H1 (cell line): ENCODE measurements at regions not wholly inside any gene's neighbourhood (a gene's known extent, or its start where the extent isn't known, plus 50 kb on each side); places are given as distances from the start of the nearest gene placed in this dataset.

ENCODE experiments used
- EP300 ChIP-seq, 2 experiments: IDR thresholded peaks; 1 replicate in 1 of 2; 2 replicates in 1 of 2; pipeline ENCODE4 v1.6.1; 2011 to 2012; ENCODE audit warnings: low read depth in 2 of 2, low read length in 2 of 2, mild to moderate bottlenecking in 2 of 2, borderline replicate concordance in 1 of 2, inconsistent platforms in 1 of 2, moderate library complexity in 1 of 2
- POLR2A ChIP-seq, 2 experiments: IDR thresholded peaks; 1 replicate in 1 of 2; 2 replicates in 1 of 2; pipeline ENCODE4 v1.6.1; 2011; ENCODE audit warnings: low read depth in 2 of 2, low read length in 2 of 2, mild to moderate bottlenecking in 2 of 2; ENCODE audit errors: control extremely low read depth in 1 of 2
- SRF ChIP-seq: IDR thresholded peaks from 2 replicates; pipeline ENCODE4 v1.6.1; 2011; ENCODE audit warnings: mild to moderate bottlenecking, low read depth, low read length, moderate library complexity
- SUZ12 ChIP-seq: fragments of 200-600 bp; sonication (generic); IDR thresholded peaks from 2 replicates; pipeline ENCODE4 v1.6.1; 2012; ENCODE audit warnings: mild to moderate bottlenecking, inconsistent platforms, low read length, moderate library complexity, mixed read lengths
- TF ChIP-seq, protein P1 (sequence below), 3 experiments: IDR thresholded peaks; 1 replicate in 2 of 3; 2 replicates in 1 of 3; pipeline versions ENCODE4 v1.5.1 to v1.6.1; 2011; ENCODE audit warnings: low read length in 3 of 3, mild to moderate bottlenecking in 3 of 3, inconsistent platforms in 2 of 3, low read depth in 1 of 3, moderate library complexity in 1 of 3; ENCODE audit not compliant: insufficient read depth in 1 of 3; ENCODE audit errors: control extremely low read depth in 1 of 3

DNA sequence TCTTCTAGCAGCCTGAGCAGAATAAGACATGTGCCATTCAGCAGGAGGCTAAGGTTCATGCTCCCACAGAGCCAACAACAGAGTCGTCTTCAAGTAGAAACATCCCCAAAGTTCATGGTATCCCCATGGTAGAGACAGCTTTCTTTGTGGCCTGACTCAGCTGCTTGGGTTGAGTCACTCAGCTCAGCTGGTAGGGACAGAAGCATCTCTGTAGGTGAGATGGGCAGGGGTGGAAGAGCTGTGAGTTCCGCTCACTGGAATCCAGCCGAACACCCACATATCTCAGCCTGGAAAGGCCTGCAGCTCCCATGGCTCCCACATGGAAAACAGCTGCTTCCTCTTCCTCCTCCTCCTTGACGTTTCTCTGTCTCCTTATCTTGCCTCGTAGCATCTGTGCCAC lies 792.7 kb downstream of the RNF144A start:
- TF ChIP-seq, protein P1, sequence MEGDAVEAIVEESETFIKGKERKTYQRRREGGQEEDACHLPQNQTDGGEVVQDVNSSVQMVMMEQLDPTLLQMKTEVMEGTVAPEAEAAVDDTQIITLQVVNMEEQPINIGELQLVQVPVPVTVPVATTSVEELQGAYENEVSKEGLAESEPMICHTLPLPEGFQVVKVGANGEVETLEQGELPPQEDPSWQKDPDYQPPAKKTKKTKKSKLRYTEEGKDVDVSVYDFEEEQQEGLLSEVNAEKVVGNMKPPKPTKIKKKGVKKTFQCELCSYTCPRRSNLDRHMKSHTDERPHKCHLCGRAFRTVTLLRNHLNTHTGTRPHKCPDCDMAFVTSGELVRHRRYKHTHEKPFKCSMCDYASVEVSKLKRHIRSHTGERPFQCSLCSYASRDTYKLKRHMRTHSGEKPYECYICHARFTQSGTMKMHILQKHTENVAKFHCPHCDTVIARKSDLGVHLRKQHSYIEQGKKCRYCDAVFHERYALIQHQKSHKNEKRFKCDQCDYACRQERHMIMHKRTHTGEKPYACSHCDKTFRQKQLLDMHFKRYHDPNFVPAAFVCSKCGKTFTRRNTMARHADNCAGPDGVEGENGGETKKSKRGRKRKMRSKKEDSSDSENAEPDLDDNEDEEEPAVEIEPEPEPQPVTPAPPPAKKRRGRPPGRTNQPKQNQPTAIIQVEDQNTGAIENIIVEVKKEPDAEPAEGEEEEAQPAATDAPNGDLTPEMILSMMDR (IDR thresholded peaks at IDR 0.05; ENCODE audit: control extremely low read depth in 1 of 3, insufficient read depth in 1 of 3, low read depth in 1 of 3, low read length in 3 of 3): no peak
- no peak for TF ChIP-seq POLR2A (IDR thresholded peaks at IDR 0.05; ENCODE audit: control extremely low read depth in 1 of 2, low read depth in 2 of 2, low read length in 2 of 2)
- no peak for TF ChIP-seq SRF
- no peak for TF ChIP-seq EP300 (IDR thresholded peaks at IDR 0.05; ENCODE audit: borderline replicate concordance in 1 of 2, low read depth in 2 of 2, low read length in 2 of 2)
- TF ChIP-seq SUZ12: no peak
